ENCODE measurements at regions not wholly inside any gene's neighbourhood (a gene's known extent, or its start where the extent isn't known, plus 50 kb on each side); places are given as distances from the start of the nearest gene placed in this dataset.

- no peak overlapping the region for H3K4me3 ChIP-seq (ENCODE audit: control insufficient read depth in 2 of 3, extremely low read depth in 1 of 3, insufficient read depth in 2 of 3, low read depth in 1 of 3, low read length in 3 of 3)
- no peaks in the 10 kb centered on the region for H3K79me2 ChIP-seq (ENCODE audit: control insufficient read depth, insufficient read depth, low read length)
- dilution Hi-C loops (cut with MboI; ENCODE audit: extremely low pct_ligation_motif_present, low sequenced_read_pairs), result no loop called here
- TF ChIP-seq EZH2 (IDR thresholded peaks at IDR 0.05; ENCODE audit: low read length), result no peak
- H3K9ac ChIP-seq (ENCODE audit: control insufficient read depth, extremely low read depth, insufficient read depth, low read length), result no peak overlapping the region
- H3K36me3 ChIP-seq (ENCODE audit: control insufficient read depth in 2 of 2, extremely low read depth in 1 of 2, insufficient read depth in 2 of 2, low read length in 2 of 2), result no peaks in the 10 kb centered on the region
- H3K27me3 ChIP-seq (ENCODE audit: control insufficient read depth, extremely low read depth, insufficient read depth, low read length), result no peaks in the 10 kb centered on the region
- H2AFZ ChIP-seq (ENCODE audit: control insufficient read depth, low read length), result no peak overlapping the region
- no peaks in the 10 kb centered on the region for H3K9me1 ChIP-seq (ENCODE audit: control insufficient read depth, extremely low read depth, insufficient read depth, low read length)
- no peaks in the 10 kb centered on the region for H3K4me1 ChIP-seq (ENCODE audit: control insufficient read depth, extremely low read depth, insufficient read depth, low read length)
- H3K4me2 ChIP-seq (ENCODE audit: control insufficient read depth, extremely low read depth, insufficient read depth, low read depth, low read length), result no peak overlapping the region
- H3K27ac ChIP-seq (ENCODE audit: control insufficient read depth, insufficient read depth, low read length), result no peak overlapping the region
- no peak for DNase-seq (ENCODE audit: low read depth, low spot score)
- no peak for FAIRE-seq
- H4K20me1 ChIP-seq (ENCODE audit: control insufficient read depth, extremely low read depth, insufficient read depth, low read length), result no peaks in the 10 kb centered on the region
- H3K9me3 ChIP-seq (ENCODE audit: control insufficient read depth, low read depth, low read length), result no peaks in the 10 kb centered on the region
Observed at GRCh38 chr2:184305105-184305504, 293.2 kb upstream of the ZNF804A start.

- no peak overlapping the region for H3K9ac ChIP-seq (ENCODE audit: control insufficient read depth, extremely low read depth, insufficient read depth, low read length)
- no peaks in the 10 kb centered on the region for H3K4me1 ChIP-seq (ENCODE audit: control insufficient read depth, extremely low read depth, insufficient read depth, low read length)
- no peaks in the 10 kb centered on the region for H4K20me1 ChIP-seq (ENCODE audit: control insufficient read depth, extremely low read depth, insufficient read depth, low read length)
- no peak for DNase-seq (ENCODE audit: low read depth, low spot score)
- H3K9me3 ChIP-seq (ENCODE audit: control insufficient read depth, low read depth, low read length), result no peaks in the 10 kb centered on the region
- H3K27ac ChIP-seq (ENCODE audit: control insufficient read depth, insufficient read depth, low read length), result no peak overlapping the region
- no peaks in the 10 kb centered on the region for H3K79me2 ChIP-seq (ENCODE audit: control insufficient read depth, insufficient read depth, low read length)
- H3K9me1 ChIP-seq (ENCODE audit: control insufficient read depth, extremely low read depth, insufficient read depth, low read length), result no peaks in the 10 kb centered on the region
- no peak overlapping the region for H3K4me2 ChIP-seq (ENCODE audit: control insufficient read depth, extremely low read depth, insufficient read depth, low read depth, low read length)
- dilution Hi-C loops (cut with MboI; ENCODE audit: extremely low pct_ligation_motif_present, low sequenced_read_pairs), result no loop called here
- H3K36me3 ChIP-seq (ENCODE audit: control insufficient read depth in 2 of 2, extremely low read depth in 1 of 2, insufficient read depth in 2 of 2, low read length in 2 of 2), result no peaks in the 10 kb centered on the region
- TF ChIP-seq, protein P1, sequence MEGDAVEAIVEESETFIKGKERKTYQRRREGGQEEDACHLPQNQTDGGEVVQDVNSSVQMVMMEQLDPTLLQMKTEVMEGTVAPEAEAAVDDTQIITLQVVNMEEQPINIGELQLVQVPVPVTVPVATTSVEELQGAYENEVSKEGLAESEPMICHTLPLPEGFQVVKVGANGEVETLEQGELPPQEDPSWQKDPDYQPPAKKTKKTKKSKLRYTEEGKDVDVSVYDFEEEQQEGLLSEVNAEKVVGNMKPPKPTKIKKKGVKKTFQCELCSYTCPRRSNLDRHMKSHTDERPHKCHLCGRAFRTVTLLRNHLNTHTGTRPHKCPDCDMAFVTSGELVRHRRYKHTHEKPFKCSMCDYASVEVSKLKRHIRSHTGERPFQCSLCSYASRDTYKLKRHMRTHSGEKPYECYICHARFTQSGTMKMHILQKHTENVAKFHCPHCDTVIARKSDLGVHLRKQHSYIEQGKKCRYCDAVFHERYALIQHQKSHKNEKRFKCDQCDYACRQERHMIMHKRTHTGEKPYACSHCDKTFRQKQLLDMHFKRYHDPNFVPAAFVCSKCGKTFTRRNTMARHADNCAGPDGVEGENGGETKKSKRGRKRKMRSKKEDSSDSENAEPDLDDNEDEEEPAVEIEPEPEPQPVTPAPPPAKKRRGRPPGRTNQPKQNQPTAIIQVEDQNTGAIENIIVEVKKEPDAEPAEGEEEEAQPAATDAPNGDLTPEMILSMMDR (optimal IDR thresholded peaks at IDR 0.05 in 1 of 3, IDR thresholded peaks at IDR 0.05 in 1 of 3, conservative IDR thresholded peaks at IDR 0.05 in 1 of 3; ENCODE audit: extremely low read depth in 1 of 3, insufficient read depth in 2 of 3, low read length in 3 of 3), result no peak
- TF ChIP-seq EZH2 (IDR thresholded peaks at IDR 0.05; ENCODE audit: low read length), result no peak
- H3K4me3 ChIP-seq (ENCODE audit: control insufficient read depth in 2 of 3, extremely low read depth in 1 of 3, insufficient read depth in 2 of 3, low read depth in 1 of 3, low read length in 3 of 3), result no peak overlapping the region
- FAIRE-seq, result no peak
- H3K27me3 ChIP-seq (ENCODE audit: control insufficient read depth, extremely low read depth, insufficient read depth, low read length), result no peaks in the 10 kb centered on the region
- no peak overlapping the region for H2AFZ ChIP-seq (ENCODE audit: control insufficient read depth, low read length)
Observed at GRCh38 chr2:184308706-184309105, 289.6 kb upstream of the ZNF804A start.

GRCh38 chr2:184312970-184313369 lies 285.4 kb upstream of the ZNF804A start:
- no peaks in the 10 kb centered on the region for H4K20me1 ChIP-seq (ENCODE audit: control insufficient read depth, extremely low read depth, insufficient read depth, low read length)
- H3K27ac ChIP-seq (ENCODE audit: control insufficient read depth, insufficient read depth, low read length), result no peak overlapping the region
- H3K9me1 ChIP-seq (ENCODE audit: control insufficient read depth, extremely low read depth, insufficient read depth, low read length), result no peaks in the 10 kb centered on the region
- no peak overlapping the region for H3K4me2 ChIP-seq (ENCODE audit: control insufficient read depth, extremely low read depth, insufficient read depth, low read depth, low read length)
- H2AFZ ChIP-seq (ENCODE audit: control insufficient read depth, low read length), result no peak overlapping the region
- DNase-seq (ENCODE audit: low read depth, low spot score) (no peak), FAIRE-seq (no peak)
- no peaks in the 10 kb centered on the region for H3K4me1 ChIP-seq (ENCODE audit: control insufficient read depth, extremely low read depth, insufficient read depth, low read length)
- dilution Hi-C loops (cut with MboI; ENCODE audit: extremely low pct_ligation_motif_present, low sequenced_read_pairs), result no loop called here
- H3K27me3 ChIP-seq (ENCODE audit: control insufficient read depth, extremely low read depth, insufficient read depth, low read length), result no peaks in the 10 kb centered on the region
- H3K9me3 ChIP-seq (ENCODE audit: control insufficient read depth, low read depth, low read length), result no peaks in the 10 kb centered on the region
- TF ChIP-seq EZH2 (IDR thresholded peaks at IDR 0.05; ENCODE audit: low read length), result no peak
- TF ChIP-seq, protein P1 (optimal IDR thresholded peaks at IDR 0.05 in 1 of 3, IDR thresholded peaks at IDR 0.05 in 1 of 3, conservative IDR thresholded peaks at IDR 0.05 in 1 of 3; ENCODE audit: extremely low read depth in 1 of 3, insufficient read depth in 2 of 3, low read length in 3 of 3), result no peak
- no peaks in the 10 kb centered on the region for H3K36me3 ChIP-seq (ENCODE audit: control insufficient read depth in 2 of 2, extremely low read depth in 1 of 2, insufficient read depth in 2 of 2, low read length in 2 of 2)
- no peak overlapping the region for H3K9ac ChIP-seq (ENCODE audit: control insufficient read depth, extremely low read depth, insufficient read depth, low read length)
- no peak overlapping the region for H3K4me3 ChIP-seq (ENCODE audit: control insufficient read depth in 2 of 3, extremely low read depth in 1 of 3, insufficient read depth in 2 of 3, low read depth in 1 of 3, low read length in 3 of 3)
- H3K79me2 ChIP-seq (ENCODE audit: control insufficient read depth, insufficient read depth, low read length), result no peaks in the 10 kb centered on the region

Data from keratinocyte (primary cell).